ENCODE measurements at regions not wholly inside any gene's neighbourhood (a gene's known extent, or its start where the extent isn't known, plus 50 kb on each side); places are given as distances from the start of the nearest gene placed in this dataset.

DNA sequence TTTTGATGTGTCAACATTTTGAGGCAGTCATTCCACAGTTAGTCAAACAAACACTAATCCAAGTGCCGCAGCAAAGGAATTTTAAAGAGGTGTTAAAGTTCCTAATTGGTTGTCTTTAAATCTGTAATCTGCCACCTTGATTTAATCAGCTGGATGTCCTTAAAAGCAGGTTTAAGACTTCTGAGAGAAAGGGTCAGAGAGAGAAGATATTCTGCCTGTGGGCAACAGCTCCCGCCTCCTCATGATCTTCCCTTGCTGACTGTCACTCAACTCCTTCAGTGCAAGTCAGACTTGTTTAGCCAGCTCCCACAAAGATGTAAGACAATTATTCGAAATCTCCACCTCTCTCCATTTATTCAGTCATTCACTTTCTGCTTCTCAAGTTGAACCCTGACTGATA lies 92.6 kb upstream of the MYRIP start:
- intact Hi-C loops (cut with micrococcal nuclease), result no loop called here

DNA sequence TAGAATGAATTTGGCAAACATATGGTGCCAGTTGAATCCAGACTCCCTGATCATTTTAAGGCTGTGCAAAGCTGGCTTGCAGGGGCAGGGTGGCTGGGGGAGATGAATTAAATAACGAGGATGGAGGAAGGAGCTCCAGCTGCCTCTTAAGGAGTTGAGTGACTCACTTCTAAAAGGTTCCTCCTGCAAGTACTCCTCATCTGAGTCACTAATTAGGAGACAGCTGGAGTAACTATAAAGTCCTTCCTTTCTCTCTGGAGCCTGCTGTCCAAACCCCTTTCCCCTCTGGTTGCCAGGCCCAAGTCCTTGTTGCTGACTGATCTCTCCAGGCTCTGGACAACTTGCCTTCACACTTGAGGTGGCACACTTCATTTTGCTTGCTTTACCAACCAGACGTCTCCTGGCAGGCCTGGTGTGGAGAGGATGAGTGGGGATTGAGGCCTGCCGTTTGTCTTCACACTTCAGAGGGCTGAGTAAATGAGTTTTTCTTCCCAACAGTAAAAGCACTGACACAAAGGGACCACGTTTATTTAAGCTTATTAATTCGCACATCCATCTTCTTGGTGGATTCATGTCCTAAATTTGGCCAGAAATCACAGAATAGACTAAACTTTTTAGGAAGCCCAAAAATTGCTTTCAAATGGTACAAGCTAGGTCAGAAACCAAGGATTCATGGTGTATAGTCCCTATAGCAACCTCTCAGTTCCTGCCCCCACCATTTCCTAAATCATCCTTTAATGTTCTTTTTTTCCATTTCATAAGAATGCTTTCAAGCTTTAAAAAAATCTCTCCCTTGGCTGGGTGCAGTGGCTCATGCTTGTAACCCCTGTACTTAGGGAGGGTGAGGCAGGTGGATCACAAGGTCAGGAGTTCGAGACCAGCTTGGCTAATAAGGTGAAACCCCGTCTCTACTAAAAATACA lies 90.5 kb upstream of the MYRIP start:
- BruUV-seq (replicated peaks), result no TSS peak
- Histone ChIP-seq H3K9me3 (ENCODE audit: control insufficient read depth in 1 of 2, insufficient read depth in 1 of 2, low read depth in 1 of 2, low read length in 2 of 2) (no peaks in the 10 kb centered on the region), H3K9ac (ENCODE audit: low read length) (no peak overlapping the region), H3K27ac (ENCODE audit: low read depth, low read length) (no peak overlapping the region), H3K79me2 (ENCODE audit: insufficient read depth, low read length) (no peaks in the 10 kb centered on the region), H3K9me2 (ENCODE audit: insufficient read depth) (no peaks in the 10 kb centered on the region), H2AFZ (ENCODE audit: low read depth, low read length, poor library complexity, severe bottlenecking) (no peak overlapping the region), H3K4me3 (replicated peaks in 1 of 2; ENCODE audit: low read depth in 1 of 2, low read length in 2 of 2) (no peak overlapping the region), H3K27me3 (ENCODE audit: insufficient read depth, low read length) (no peaks in the 10 kb centered on the region), H3K4me1 (ENCODE audit: control insufficient read depth in 1 of 2, insufficient read depth in 2 of 2, low read length in 2 of 2) (no peaks in the 10 kb centered on the region), H3K4me2 (ENCODE audit: low read length) (no peak overlapping the region), H3K36me3 (ENCODE audit: control insufficient read depth in 1 of 2, insufficient read depth in 2 of 2, low read length in 2 of 2) (no peaks in the 10 kb centered on the region), H4K20me1 (ENCODE audit: insufficient read depth) (no peaks in the 10 kb centered on the region)
- ChIA-PET CTCF (interaction anchor here (1.0 kb wide), 2 partner anchors 13 to 302 kb away, joined by 3 read pairs; no protein-coding TSS in a partner anchor), POLR2A (no interaction called here), RAD21 (ENCODE audit: low non-redundant PET in 1 of 2, low total read pairs in 2 of 2, uncharacterized antibody in 2 of 2, unreplicated experiment in 2 of 2) (no interaction called here)
- DNase-seq (ENCODE audit: low read depth, low spot score) (no peak), ATAC-seq (no peak)
- intact Hi-C loops (cut with micrococcal nuclease), result no loop called here
- no peak for TF ChIP-seq ELF1 (IDR thresholded peaks at IDR 0.05; ENCODE audit: borderline replicate concordance, low read depth)
- TF ChIP-seq SP1 (IDR thresholded peaks at IDR 0.05; ENCODE audit: low read depth), result no peak
- TF ChIP-seq, protein P1, sequence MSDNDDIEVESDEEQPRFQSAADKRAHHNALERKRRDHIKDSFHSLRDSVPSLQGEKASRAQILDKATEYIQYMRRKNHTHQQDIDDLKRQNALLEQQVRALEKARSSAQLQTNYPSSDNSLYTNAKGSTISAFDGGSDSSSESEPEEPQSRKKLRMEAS (IDR thresholded peaks at IDR 0.05), result no peak
- no peak for TF ChIP-seq SRF (IDR thresholded peaks at IDR 0.05; ENCODE audit: low read depth)
- TF ChIP-seq ZNF274 (IDR thresholded peaks at IDR 0.05; ENCODE audit: low read depth, low read length), result no peak
- TF ChIP-seq CBX3 (IDR thresholded peaks at IDR 0.05; ENCODE audit: low read depth), result no peak
- TF ChIP-seq RAD21 (IDR thresholded peaks at IDR 0.05; ENCODE audit: low read depth), result no peak
- no peak for TF ChIP-seq POLR2A (IDR thresholded peaks at IDR 0.05; ENCODE audit: borderline replicate concordance, extremely low read depth, insufficient read depth, insufficient read length)
- no peak for TF ChIP-seq JUND (IDR thresholded peaks at IDR 0.05)
- TF ChIP-seq FOSL1 (IDR thresholded peaks at IDR 0.05; ENCODE audit: low read depth), result no peak
- TF ChIP-seq EGR1 (IDR thresholded peaks at IDR 0.05; ENCODE audit: low read depth), result no peak
- no peak for TF ChIP-seq ZFX (IDR thresholded peaks at IDR 0.05)
- TF ChIP-seq EZH2 (IDR thresholded peaks at IDR 0.05), result no peak
- TF ChIP-seq YY1 (IDR thresholded peaks at IDR 0.05; ENCODE audit: extremely low read depth, insufficient replicate concordance, low read depth, low read length), result no peak
- TF ChIP-seq TCF7L2 (IDR thresholded peaks at IDR 0.05; ENCODE audit: borderline replicate concordance, extremely low read depth, insufficient read depth, insufficient read length), result no peak
- TF ChIP-seq POLR2AphosphoS5 (IDR thresholded peaks at IDR 0.05; ENCODE audit: low read depth, low read length), result no peak

More for the DNA sequence above, 92.6 kb upstream of the MYRIP start:
- Histone ChIP-seq H4K20me1 (ENCODE audit: insufficient read depth) (no peaks in the 10 kb centered on the region), H3K27ac (ENCODE audit: low read depth, low read length) (no peak overlapping the region), H3K9me2 (ENCODE audit: insufficient read depth) (no peaks in the 10 kb centered on the region; the same call in 1 of the 2 replicates), H3K4me1 (ENCODE audit: control insufficient read depth in 1 of 2, insufficient read depth in 2 of 2, low read length in 2 of 2) (no peaks in the 10 kb centered on the region), H3K4me3 (replicated peaks in 1 of 2; ENCODE audit: low read depth in 1 of 2, low read length in 2 of 2) (no peak overlapping the region), H3K27me3 (ENCODE audit: insufficient read depth, low read length) (no peaks in the 10 kb centered on the region), H3K79me2 (ENCODE audit: insufficient read depth, low read length) (no peaks in the 10 kb centered on the region), H3K9ac (ENCODE audit: low read length) (no peak overlapping the region), H2AFZ (ENCODE audit: low read depth, low read length, poor library complexity, severe bottlenecking) (no peak overlapping the region), H3K9me3 (ENCODE audit: control insufficient read depth in 1 of 2, insufficient read depth in 1 of 2, low read depth in 1 of 2, low read length in 2 of 2) (no peaks in the 10 kb centered on the region), H3K4me2 (ENCODE audit: low read length) (no peak overlapping the region), H3K36me3 (ENCODE audit: control insufficient read depth in 1 of 2, insufficient read depth in 2 of 2, low read length in 2 of 2) (no peaks in the 10 kb centered on the region)
- CTCF ChIA-PET, result no interaction called here
- DNase-seq (ENCODE audit: low read depth, low spot score) (no peak), ATAC-seq (no peak)
- TF ChIP-seq CBX3 (IDR thresholded peaks at IDR 0.05; ENCODE audit: low read depth), result no peak
- TF ChIP-seq ZFX (IDR thresholded peaks at IDR 0.05), result no peak
- TF ChIP-seq SIN3A (IDR thresholded peaks at IDR 0.05; ENCODE audit: low read depth), result no peak
- TF ChIP-seq ZNF274 (IDR thresholded peaks at IDR 0.05; ENCODE audit: low read depth, low read length), result no peak
- TF ChIP-seq SP1 (IDR thresholded peaks at IDR 0.05; ENCODE audit: low read depth), result no peak
- TF ChIP-seq JUND (IDR thresholded peaks at IDR 0.05), result no peak
- TF ChIP-seq SRF (IDR thresholded peaks at IDR 0.05; ENCODE audit: low read depth), result no peak
- TF ChIP-seq CEBPB (IDR thresholded peaks at IDR 0.05; ENCODE audit: low read depth), result no peak
- TF ChIP-seq EZH2phosphoT487 (IDR thresholded peaks at IDR 0.05; ENCODE audit: borderline replicate concordance), result no peak
- TF ChIP-seq, protein P1 (IDR thresholded peaks at IDR 0.05), result no peak
- POLR2A ChIA-PET, result interaction anchor here (1.1 kb wide), 1 partner anchor 11 kb away, joined by 4 read pairs; no protein-coding TSS in a partner anchor
- no TSS peak for BruUV-seq (replicated peaks)
- RAD21 ChIA-PET (ENCODE audit: low non-redundant PET in 1 of 2, low total read pairs in 2 of 2, uncharacterized antibody in 2 of 2, unreplicated experiment in 2 of 2), result no interaction called here

All from HCT116 (cell line).